PC-3 (cell line): ENCODE measurements at regions not wholly inside any gene's neighbourhood (a gene's known extent, or its start where the extent isn't known, plus 50 kb on each side); places are given as distances from the start of the nearest gene placed in this dataset.

Experiments used
- EZH2 ChIP-seq: fragments of 300-600 bp; sonication (generic); IDR thresholded peaks from one replicate; pipeline ENCODE4 v1.6.1; 2017; ENCODE audit warnings: antibody characterized with exemption, mild to moderate bottlenecking, low read length; ENCODE audit not compliant: unreplicated experiment
- EZH2phosphoT487 ChIP-seq: fragments of 300-600 bp; sonication (generic); IDR thresholded peaks from 2 replicates; pipeline ENCODE4 v1.6.1; 2018; ENCODE audit warnings: mild to moderate bottlenecking, antibody characterized with exemption, low read length, borderline replicate concordance
- TF ChIP-seq, protein P1 (sequence below): fragments of 300-600 bp; sonication (generic); conservative IDR thresholded peaks from 2 replicates; pipeline ENCODE4 v1.5.1; 2017; ENCODE audit warnings: antibody characterized with exemption, low read depth, mild to moderate bottlenecking, low read length

GRCh38 chr16:8204769-8205168 is 385.5 kb downstream of the TMEM114 start:
- TF ChIP-seq, protein P1, sequence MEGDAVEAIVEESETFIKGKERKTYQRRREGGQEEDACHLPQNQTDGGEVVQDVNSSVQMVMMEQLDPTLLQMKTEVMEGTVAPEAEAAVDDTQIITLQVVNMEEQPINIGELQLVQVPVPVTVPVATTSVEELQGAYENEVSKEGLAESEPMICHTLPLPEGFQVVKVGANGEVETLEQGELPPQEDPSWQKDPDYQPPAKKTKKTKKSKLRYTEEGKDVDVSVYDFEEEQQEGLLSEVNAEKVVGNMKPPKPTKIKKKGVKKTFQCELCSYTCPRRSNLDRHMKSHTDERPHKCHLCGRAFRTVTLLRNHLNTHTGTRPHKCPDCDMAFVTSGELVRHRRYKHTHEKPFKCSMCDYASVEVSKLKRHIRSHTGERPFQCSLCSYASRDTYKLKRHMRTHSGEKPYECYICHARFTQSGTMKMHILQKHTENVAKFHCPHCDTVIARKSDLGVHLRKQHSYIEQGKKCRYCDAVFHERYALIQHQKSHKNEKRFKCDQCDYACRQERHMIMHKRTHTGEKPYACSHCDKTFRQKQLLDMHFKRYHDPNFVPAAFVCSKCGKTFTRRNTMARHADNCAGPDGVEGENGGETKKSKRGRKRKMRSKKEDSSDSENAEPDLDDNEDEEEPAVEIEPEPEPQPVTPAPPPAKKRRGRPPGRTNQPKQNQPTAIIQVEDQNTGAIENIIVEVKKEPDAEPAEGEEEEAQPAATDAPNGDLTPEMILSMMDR: no peak
- TF ChIP-seq EZH2 (no peak), EZH2phosphoT487 (no peak)
